CD8-positive, alpha-beta memory T cell (primary cell): ENCODE measurements at regions not wholly inside any gene's neighbourhood (a gene's known extent, or its start where the extent isn't known, plus 50 kb on each side); places are given as distances from the start of the nearest gene placed in this dataset.

Experiments
- CTCF ChIA-PET: fragments of 350-600 bp; sonication (Branson Sonifier 250); formaldehyde crosslinking; loops from one replicate; lab custom pipeline; 2021; ENCODE audit warnings: antibody characterized with exemption; lab: Charles Lee
- POLR2A ChIA-PET: fragments of 350-600 bp; sonication (Branson Sonifier 250); formaldehyde crosslinking; loops from one replicate; lab custom pipeline; 2021; ENCODE audit warnings: antibody characterized with exemption; lab: Charles Lee
- DNase-seq, 5 donors: peaks; one replicate each; pipeline versions ENCODE4 v3.0.0 to v3.0.0-alpha.2; 2020 to 2022; ENCODE audit warnings: mixed read lengths in 1 of 5
- H3K27ac ChIP-seq: one replicate; pipeline ENCODE4 v1.7.0; 2013; ENCODE audit warnings: low read depth, mild to moderate bottlenecking, low read length, moderate library complexity
- H3K27me3 ChIP-seq: 2 replicates; pipeline ENCODE4 v1.7.0; 2013; ENCODE audit warnings: low read length, mild to moderate bottlenecking; ENCODE audit not compliant: insufficient read depth, poor library complexity, severe bottlenecking
- H3K36me3 ChIP-seq: 2 replicates; pipeline ENCODE4 v1.7.0; 2013; ENCODE audit warnings: mild to moderate bottlenecking, low read length, moderate library complexity; ENCODE audit not compliant: insufficient read depth
- H3K4me1 ChIP-seq: 2 replicates; pipeline ENCODE4 v1.7.0; 2013; ENCODE audit warnings: mild to moderate bottlenecking, low read length, moderate library complexity; ENCODE audit not compliant: insufficient read depth
- H3K4me3 ChIP-seq: 2 replicates; pipeline ENCODE4 v1.7.0; 2013; ENCODE audit warnings: mild to moderate bottlenecking, low read length
- H3K9me3 ChIP-seq: 2 replicates; pipeline ENCODE4 v1.7.0; 2013; ENCODE audit warnings: mild to moderate bottlenecking, low read length
- H3K27ac Mint-ChIP-seq, 8 donors: one replicate each; pipeline ENCODE4 v1.8.0; 2020 to 2021; ENCODE audit warnings: mixed read lengths in 8 of 8, mild to moderate bottlenecking in 6 of 8, inconsistent platforms in 3 of 8, moderate library complexity in 3 of 8
- H3K27me3 Mint-ChIP-seq, 2 donors: one replicate each; pipeline ENCODE4 v1.8.0; 2020 to 2021; ENCODE audit warnings: mixed read lengths in 2 of 2, mild to moderate bottlenecking in 1 of 2, moderate library complexity in 1 of 2
- H3K36me3 Mint-ChIP-seq, 3 donors: one replicate each; pipeline ENCODE4 v1.8.0; 2020 to 2021; ENCODE audit warnings: mixed read lengths in 3 of 3, inconsistent platforms in 1 of 3, mild to moderate bottlenecking in 1 of 3
- H3K4me1 Mint-ChIP-seq, 3 donors: one replicate each; pipeline ENCODE4 v1.8.0; 2020 to 2021; ENCODE audit warnings: mixed read lengths in 3 of 3, inconsistent platforms in 1 of 3, mild to moderate bottlenecking in 1 of 3
- H3K4me3 Mint-ChIP-seq, 7 donors: one replicate each; pipeline ENCODE4 v1.8.0; 2020 to 2021; ENCODE audit warnings: mixed read lengths in 7 of 7, mild to moderate bottlenecking in 6 of 7, moderate library complexity in 4 of 7, inconsistent platforms in 2 of 7
- H3K9me3 Mint-ChIP-seq, 5 donors: one replicate each; pipeline ENCODE4 v1.8.0; 2020 to 2022; ENCODE audit warnings: mixed read lengths in 5 of 5, mild to moderate bottlenecking in 3 of 5, moderate library complexity in 2 of 5, inconsistent platforms in 1 of 5

DNA sequence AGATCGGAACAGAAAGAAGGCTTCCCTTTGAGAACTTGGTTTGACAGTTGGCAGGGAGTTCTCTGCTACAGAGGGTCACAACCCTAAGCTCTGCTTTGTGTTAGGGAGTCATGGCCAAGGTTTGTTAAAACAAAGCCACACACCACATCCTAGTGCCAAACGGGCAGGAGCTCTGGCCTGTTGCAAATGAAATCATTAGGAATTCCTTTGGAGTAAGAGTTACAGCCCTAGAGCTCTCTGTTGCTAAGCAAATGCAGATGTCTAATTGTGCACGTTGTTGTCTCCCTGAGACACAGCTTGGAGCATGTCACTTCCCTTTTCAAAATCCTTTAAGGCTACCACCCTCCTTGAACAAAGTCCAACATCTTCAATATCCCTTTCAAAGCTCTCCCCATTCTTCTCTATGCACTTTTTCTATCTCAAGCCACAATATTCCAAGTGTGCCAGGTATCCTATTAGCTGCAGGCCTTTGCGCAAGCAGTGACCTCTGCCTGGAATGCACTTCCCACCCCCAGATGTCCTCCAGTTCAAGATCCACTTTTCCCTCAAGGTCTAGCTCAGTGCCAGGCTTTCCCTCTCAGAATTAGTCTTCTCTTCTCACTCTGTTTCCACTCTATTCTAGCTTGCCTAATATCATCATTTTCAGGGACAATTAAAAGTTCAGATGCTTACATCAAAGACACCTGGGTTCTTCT lies 253.7 kb upstream of the POU2AF2 start:
- no peaks in the 10 kb centered on the region for H3K27me3 ChIP-seq
- no peak overlapping the region for H3K4me3 Mint-ChIP-seq
- H3K27ac ChIP-seq: no peak overlapping the region
- ChIA-PET POLR2A (no interaction called here), CTCF (interaction anchor here (0.9 kb wide), 1 partner anchor 10 kb away, joined by 3 read pairs; no protein-coding TSS in a partner anchor)
- H3K9me3 Mint-ChIP-seq: no peaks in the 10 kb centered on the region
- H3K4me3 ChIP-seq: no peak overlapping the region
- no peaks in the 10 kb centered on the region for H3K4me1 Mint-ChIP-seq
- H3K27me3 Mint-ChIP-seq: peaks cover 4 to 27% of the 10 kb centered on the region in 2 donors
- H3K36me3 ChIP-seq: no peaks in the 10 kb centered on the region
- no peak overlapping the region for H3K27ac Mint-ChIP-seq
- no peak for DNase-seq
- H3K4me1 ChIP-seq: no peaks in the 10 kb centered on the region
- no peaks in the 10 kb centered on the region for H3K9me3 ChIP-seq
- no peaks in the 10 kb centered on the region for H3K36me3 Mint-ChIP-seq

DNA sequence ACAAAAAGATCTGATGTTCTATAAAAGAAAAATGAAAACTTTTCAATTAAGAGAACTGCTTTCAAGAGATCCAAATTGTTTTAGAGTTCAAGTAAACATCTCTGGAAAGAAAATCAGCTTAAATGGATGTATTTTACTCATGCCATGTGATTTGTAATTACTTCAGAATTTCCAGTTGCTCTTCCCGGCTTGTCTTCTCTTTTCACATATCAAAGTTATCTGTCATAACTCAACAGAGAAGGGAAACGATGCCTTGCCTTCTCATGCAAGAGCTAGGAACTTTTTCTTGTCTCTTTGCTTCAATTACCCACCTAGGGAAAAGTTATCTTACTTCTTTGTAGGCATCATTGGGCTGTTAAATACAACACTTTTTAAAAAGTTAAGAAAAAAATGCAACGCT lies 255.2 kb upstream of the POU2AF2 start:
- Mint-ChIP-seq H3K9me3 (no peaks in the 10 kb centered on the region), H3K4me1 (no peaks in the 10 kb centered on the region), H3K27ac (no peak overlapping the region), H3K4me3 (no peak overlapping the region), H3K36me3 (no peaks in the 10 kb centered on the region), H3K27me3 (peaks cover 3 to 19% of the 10 kb centered on the region in 2 donors)
- ChIA-PET POLR2A (no interaction called here), CTCF (no interaction called here)
- H3K4me3 ChIP-seq: no peak overlapping the region
- no peak for DNase-seq
- no peaks in the 10 kb centered on the region for H3K27me3 ChIP-seq
- no peaks in the 10 kb centered on the region for H3K4me1 ChIP-seq
- H3K9me3 ChIP-seq: no peaks in the 10 kb centered on the region
- no peak overlapping the region for H3K27ac ChIP-seq
- H3K36me3 ChIP-seq: no peaks in the 10 kb centered on the region

DNA sequence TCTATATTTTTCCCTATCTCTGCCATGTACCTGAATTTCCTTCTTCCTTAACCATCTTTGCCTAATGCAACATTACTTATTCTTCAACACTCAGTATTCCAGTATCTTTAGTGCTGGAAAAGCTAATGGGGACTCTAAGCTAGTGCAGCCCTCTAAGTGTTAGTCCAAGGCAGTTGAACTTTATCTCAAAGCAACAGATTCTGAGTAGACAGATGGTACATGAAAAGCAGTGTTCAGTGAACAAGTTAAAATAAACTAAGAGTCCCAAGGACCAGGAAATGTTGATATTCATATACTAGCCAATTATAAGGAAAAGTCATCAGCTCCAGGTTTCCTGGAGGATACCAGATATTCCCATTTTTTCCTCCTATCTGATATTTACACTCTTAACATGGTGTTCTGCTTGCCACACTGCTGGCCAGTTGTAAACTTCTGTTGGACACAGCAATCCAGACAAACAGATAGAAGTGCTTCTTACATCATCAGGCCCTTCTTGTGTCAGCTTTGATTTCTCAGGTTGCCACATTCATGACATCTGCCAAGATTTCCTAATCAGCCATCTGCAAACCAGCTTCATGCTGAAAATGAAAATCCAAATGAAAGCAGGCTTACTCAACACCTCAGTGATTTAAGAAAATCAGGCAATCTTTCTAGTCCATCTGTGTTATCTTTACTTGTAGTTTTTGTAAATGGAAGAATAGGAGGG lies 255.9 kb upstream of the POU2AF2 start:
- no peaks in the 10 kb centered on the region for H3K9me3 Mint-ChIP-seq
- H3K27ac ChIP-seq: no peak overlapping the region
- H3K27me3 ChIP-seq: no peaks in the 10 kb centered on the region
- ChIA-PET POLR2A (no interaction called here), CTCF (no interaction called here)
- no peak overlapping the region for H3K27ac Mint-ChIP-seq
- no peak overlapping the region for H3K4me3 Mint-ChIP-seq
- no peaks in the 10 kb centered on the region for H3K36me3 ChIP-seq
- H3K4me1 ChIP-seq: no peaks in the 10 kb centered on the region
- H3K27me3 Mint-ChIP-seq: peaks cover 2 to 15% of the 10 kb centered on the region in 2 donors
- H3K36me3 Mint-ChIP-seq: no peaks in the 10 kb centered on the region
- DNase-seq: no peak
- H3K4me1 Mint-ChIP-seq: no peaks in the 10 kb centered on the region
- no peak overlapping the region for H3K4me3 ChIP-seq
- H3K9me3 ChIP-seq: no peaks in the 10 kb centered on the region

DNA sequence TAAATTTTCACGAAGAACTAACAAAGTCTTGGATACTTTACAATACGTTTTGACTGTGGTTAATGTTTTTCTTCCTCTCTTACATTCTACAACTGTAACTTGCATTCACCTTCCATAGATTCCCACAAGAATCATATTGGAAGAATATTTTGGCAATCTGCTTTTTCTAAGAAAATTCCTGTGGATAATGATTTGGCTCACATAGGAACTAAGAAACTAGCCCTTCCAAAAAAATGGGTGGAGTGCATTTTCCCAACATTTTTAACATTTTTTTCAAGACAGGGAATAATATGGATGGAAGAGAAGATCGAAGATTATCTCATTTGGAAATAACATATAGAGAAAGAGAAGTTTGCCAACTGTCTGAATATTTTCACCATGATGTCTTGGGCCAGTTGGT lies 256.9 kb upstream of the POU2AF2 start:
- DNase-seq: no peak
- no peaks in the 10 kb centered on the region for H3K27me3 ChIP-seq
- no peaks in the 10 kb centered on the region for H3K4me1 Mint-ChIP-seq

DNA sequence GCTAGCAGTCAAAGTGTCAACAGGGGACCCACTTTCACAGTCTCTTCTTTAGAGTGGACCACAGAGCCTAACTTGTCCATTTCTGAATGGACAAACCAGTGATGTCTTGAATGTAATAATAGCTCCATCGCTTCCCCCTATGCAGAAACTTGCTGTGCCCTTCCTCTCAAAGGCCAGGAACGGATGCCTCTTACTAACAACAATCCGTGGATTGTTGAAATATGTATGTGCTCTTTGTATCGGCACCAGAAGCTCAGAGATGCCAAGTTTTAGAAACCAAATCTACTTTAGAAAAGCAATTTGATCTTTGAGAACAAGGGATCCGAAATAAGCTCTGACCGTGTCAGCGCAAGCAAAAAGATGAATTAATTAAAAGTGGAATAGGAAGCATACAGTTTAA lies 259.5 kb upstream of the POU2AF2 start:
- H3K4me1 Mint-ChIP-seq: no peaks in the 10 kb centered on the region
- H3K4me3 ChIP-seq: no peak overlapping the region
- DNase-seq: no peak
- no peak overlapping the region for H3K27ac ChIP-seq
- ChIA-PET POLR2A (no interaction called here), CTCF (no interaction called here)
- H3K4me1 ChIP-seq: no peaks in the 10 kb centered on the region
- H3K27ac Mint-ChIP-seq: no peak overlapping the region
- no peak overlapping the region for H3K4me3 Mint-ChIP-seq
- no peaks in the 10 kb centered on the region for H3K9me3 ChIP-seq
- no peaks in the 10 kb centered on the region for H3K36me3 ChIP-seq
- no peaks in the 10 kb centered on the region for H3K36me3 Mint-ChIP-seq
- H3K9me3 Mint-ChIP-seq: no peaks in the 10 kb centered on the region
- peaks cover 0 to 7% of the 10 kb centered on the region in 2 donors for H3K27me3 Mint-ChIP-seq
- no peaks in the 10 kb centered on the region for H3K27me3 ChIP-seq

More for the DNA sequence above, 256.9 kb upstream of the POU2AF2 start:
- H3K4me3 Mint-ChIP-seq: no peak overlapping the region
- CTCF ChIA-PET: no interaction called here
- no peaks in the 10 kb centered on the region for H3K36me3 ChIP-seq
- H3K27me3 Mint-ChIP-seq: peaks cover 2 to 14% of the 10 kb centered on the region in 2 donors
- POLR2A ChIA-PET: no interaction called here
- H3K27ac Mint-ChIP-seq: no peak overlapping the region
- H3K36me3 Mint-ChIP-seq: no peaks in the 10 kb centered on the region
- H3K9me3 Mint-ChIP-seq: no peaks in the 10 kb centered on the region
- H3K9me3 ChIP-seq: no peaks in the 10 kb centered on the region
- no peak overlapping the region for H3K27ac ChIP-seq
- H3K4me1 ChIP-seq: no peaks in the 10 kb centered on the region
- no peak overlapping the region for H3K4me3 ChIP-seq

DNA sequence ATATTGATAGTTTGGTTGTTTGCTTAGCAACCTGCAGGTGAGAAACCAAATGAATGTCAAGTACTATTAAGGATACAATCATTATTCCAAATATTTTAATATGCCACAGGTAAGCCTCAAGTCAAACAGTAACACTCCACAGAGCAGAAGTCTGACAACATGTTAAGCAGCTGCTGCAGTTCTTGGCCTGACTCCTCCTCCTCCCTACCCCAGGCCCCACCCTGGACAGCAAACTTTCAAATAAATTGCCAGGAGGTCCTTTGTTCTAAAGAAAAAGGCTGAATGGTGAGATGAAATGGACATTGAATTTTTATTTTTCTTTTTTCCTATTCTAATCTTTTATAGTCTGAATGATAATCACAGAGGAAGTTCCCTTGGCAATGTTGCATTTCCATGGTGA lies 260.0 kb upstream of the POU2AF2 start:
- no peaks in the 10 kb centered on the region for H3K9me3 ChIP-seq
- no peak overlapping the region for H3K4me3 Mint-ChIP-seq
- H3K4me1 Mint-ChIP-seq: no peaks in the 10 kb centered on the region
- no peak overlapping the region for H3K27ac Mint-ChIP-seq
- CTCF ChIA-PET: no interaction called here
- no peak overlapping the region for H3K4me3 ChIP-seq
- POLR2A ChIA-PET: no interaction called here
- H3K27me3 Mint-ChIP-seq: peaks cover 0 to 7% of the 10 kb centered on the region in 2 donors
- peaks cover 0 to under 1% (median 0%) of the 10 kb centered on the region in 5 donors for H3K9me3 Mint-ChIP-seq
- no peaks in the 10 kb centered on the region for H3K4me1 ChIP-seq
- H3K27ac ChIP-seq: no peak overlapping the region
- H3K36me3 Mint-ChIP-seq: no peaks in the 10 kb centered on the region
- H3K27me3 ChIP-seq: no peaks in the 10 kb centered on the region
- DNase-seq: no peak
- H3K36me3 ChIP-seq: no peaks in the 10 kb centered on the region

DNA sequence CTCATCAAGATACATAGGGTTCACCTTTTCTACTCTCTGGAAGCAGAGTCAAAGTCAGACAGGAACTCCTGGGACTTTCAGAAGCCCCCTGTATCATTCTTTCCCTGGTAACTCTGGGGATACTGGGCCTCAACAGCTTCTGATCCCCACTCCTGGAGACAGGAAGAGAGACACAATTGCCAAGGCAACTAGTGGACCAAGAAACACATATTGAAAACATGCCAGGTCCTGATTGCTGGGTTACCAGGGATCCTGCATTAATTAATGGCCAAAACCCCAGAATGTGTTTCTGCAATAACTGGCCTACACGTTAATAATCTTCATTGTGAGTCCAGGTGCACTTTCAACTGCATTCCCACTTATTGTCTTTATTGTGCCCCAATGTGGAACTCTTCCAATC lies 260.8 kb upstream of the POU2AF2 start:
- no peaks in the 10 kb centered on the region for H3K36me3 Mint-ChIP-seq
- H3K36me3 ChIP-seq: no peaks in the 10 kb centered on the region
- H3K27ac Mint-ChIP-seq: no peak overlapping the region
- H3K4me3 ChIP-seq: no peak overlapping the region
- CTCF ChIA-PET: no interaction called here
- no peak overlapping the region for H3K4me3 Mint-ChIP-seq
- POLR2A ChIA-PET: no interaction called here
- peaks cover 0 to 1% (median 0%) of the 10 kb centered on the region in 5 donors for H3K9me3 Mint-ChIP-seq
- H3K27me3 Mint-ChIP-seq: peaks cover 0 to 7% of the 10 kb centered on the region in 2 donors
- no peaks in the 10 kb centered on the region for H3K27me3 ChIP-seq
- H3K4me1 Mint-ChIP-seq: no peaks in the 10 kb centered on the region
- no peak overlapping the region for H3K27ac ChIP-seq
- no peaks in the 10 kb centered on the region for H3K4me1 ChIP-seq
- no peak for DNase-seq
- no peaks in the 10 kb centered on the region for H3K9me3 ChIP-seq

DNA sequence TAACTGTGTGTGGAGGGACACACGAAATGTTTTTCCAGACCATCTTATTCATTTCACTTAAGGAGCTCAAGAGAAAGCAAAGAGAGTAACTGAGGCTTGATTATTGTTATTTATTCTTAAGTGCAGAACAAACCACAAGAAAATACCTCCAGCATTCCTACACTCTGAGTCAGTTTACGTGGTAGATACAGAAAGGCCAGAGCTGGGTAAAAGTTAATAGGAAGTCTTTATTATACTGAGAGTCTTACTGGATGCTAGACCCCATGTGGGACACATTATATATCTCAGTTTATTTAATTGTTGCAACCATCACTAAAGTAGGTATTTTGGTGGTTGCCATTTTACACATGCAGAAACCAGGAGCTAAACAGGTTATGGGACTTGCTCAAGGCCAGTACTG lies 261.4 kb upstream of the POU2AF2 start:
- Mint-ChIP-seq H3K4me1 (no peaks in the 10 kb centered on the region), H3K36me3 (no peaks in the 10 kb centered on the region), H3K27me3 (peaks cover 0 to 4% of the 10 kb centered on the region in 2 donors), H3K4me3 (no peak overlapping the region), H3K27ac (no peak overlapping the region), H3K9me3 (peaks cover 0 to 5% (median 3%) of the 10 kb centered on the region in 5 donors)
- no peak for DNase-seq
- POLR2A ChIA-PET: no interaction called here
- no peaks in the 10 kb centered on the region for H3K27me3 ChIP-seq
- H3K4me1 ChIP-seq: no peaks in the 10 kb centered on the region
- CTCF ChIA-PET: no interaction called here
- H3K27ac ChIP-seq: no peak overlapping the region
- H3K4me3 ChIP-seq: no peak overlapping the region
- H3K9me3 ChIP-seq: no peaks in the 10 kb centered on the region
- H3K36me3 ChIP-seq: no peaks in the 10 kb centered on the region
